ENCODE measurements at regions not wholly inside any gene's neighbourhood (a gene's known extent, or its start where the extent isn't known, plus 50 kb on each side); places are given as distances from the start of the nearest gene placed in this dataset.
"Not testable (repeated sequence)": the region's sequence is repeated elsewhere in the genome, so short reads cannot be mapped to it uniquely, and the experiment has no call there.

DNA sequence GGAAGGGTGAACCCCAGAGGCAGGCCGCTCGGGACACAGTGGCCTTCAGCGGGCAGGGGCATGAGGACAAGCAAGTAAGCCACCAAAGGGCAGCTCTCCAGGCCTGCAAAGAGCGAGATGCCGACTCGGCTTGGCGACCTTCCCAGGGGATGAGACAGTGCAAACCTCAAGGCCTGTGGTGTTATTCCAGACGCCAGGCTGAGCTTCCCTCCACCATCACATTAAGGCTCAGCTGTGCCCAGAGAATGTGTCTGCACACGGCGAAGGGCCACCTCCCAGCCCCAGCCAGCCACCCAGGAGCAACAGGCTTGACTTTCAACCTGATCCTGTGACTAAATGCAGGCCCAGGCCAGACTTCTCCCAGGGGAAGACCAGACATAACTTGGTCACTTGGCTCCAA is 251.4 kb downstream of the SOX9 start:
- no peak for DNase-seq

DNA sequence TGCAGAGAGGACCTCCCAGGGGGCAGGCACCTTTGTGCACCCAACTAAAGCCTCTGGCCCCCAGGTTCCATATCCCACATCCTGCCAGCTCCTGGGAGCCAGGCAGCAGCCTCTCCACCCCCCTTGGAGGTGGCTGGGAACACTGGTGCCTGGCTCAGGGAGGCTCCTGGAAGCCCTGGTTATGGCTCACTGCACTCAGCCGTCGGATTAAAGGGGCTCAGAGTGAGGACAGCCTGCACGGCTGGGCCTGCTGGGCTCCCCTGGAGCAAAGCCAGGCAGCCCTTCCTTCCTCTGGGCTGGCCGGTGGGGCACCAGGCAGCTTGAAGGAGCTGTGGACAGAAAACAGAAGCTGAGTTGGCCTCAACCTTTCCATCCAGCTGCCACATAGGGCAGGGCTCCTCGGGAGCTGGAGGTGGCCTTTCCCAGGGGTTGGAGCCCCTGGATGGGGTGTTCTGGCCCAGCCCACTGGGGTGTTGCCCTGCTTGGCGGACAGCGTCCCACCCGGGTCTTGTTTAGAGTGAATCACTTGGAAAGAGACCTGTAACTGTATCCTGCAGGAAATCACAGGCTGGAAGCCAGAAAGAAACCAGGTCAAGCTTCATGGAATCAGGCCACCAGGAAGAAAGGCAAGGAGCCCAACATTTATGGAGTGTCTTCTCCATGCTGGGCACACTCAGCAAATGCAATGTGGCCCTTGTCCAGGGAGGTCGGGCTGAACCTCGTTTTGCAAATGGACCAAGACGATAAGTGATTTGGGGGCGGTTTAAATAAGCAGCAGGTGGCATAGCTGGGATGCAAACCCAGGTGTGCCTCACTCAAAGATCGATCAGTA is 253.3 kb downstream of the SOX9 start:
- no peak for DNase-seq

DNA sequence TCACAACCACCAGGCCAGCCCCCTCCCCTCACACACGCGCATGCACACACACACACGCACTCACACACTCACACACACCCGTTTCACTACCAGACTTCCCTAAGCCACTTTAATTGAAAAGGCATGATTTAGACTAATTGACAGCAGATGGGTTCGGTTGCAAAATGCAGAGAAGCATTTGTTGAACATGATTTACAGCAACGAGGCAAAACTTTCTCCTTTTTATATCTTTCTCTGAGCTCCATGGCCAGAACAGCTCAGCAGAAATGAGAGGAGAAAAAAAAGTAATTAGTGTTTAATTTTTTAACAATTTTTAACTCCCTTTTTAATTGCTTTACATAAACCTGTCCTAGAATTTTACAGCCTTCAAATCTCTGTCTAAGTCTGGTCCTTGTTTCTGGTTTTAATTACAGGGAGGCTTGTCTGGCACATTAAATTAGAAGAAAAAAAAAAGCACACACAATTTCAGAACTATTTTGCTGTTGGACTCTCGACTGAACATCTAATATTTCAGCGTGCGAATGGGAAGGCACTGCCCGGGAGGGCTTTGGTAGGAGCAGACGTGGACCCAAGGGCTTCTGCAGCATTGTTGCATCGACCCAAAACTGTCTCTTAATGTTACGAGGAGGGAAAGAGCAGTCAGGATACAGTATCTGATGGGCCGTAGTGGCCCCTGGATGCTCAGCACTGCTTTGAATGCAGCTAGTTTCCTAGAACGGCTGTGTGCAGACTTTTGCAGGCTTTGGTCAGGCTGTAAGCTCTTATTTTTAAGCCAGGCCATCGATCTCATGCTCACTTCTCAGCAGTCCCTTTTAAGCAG is 255.9 kb downstream of the SOX9 start:
- no peak for DNase-seq

DNA sequence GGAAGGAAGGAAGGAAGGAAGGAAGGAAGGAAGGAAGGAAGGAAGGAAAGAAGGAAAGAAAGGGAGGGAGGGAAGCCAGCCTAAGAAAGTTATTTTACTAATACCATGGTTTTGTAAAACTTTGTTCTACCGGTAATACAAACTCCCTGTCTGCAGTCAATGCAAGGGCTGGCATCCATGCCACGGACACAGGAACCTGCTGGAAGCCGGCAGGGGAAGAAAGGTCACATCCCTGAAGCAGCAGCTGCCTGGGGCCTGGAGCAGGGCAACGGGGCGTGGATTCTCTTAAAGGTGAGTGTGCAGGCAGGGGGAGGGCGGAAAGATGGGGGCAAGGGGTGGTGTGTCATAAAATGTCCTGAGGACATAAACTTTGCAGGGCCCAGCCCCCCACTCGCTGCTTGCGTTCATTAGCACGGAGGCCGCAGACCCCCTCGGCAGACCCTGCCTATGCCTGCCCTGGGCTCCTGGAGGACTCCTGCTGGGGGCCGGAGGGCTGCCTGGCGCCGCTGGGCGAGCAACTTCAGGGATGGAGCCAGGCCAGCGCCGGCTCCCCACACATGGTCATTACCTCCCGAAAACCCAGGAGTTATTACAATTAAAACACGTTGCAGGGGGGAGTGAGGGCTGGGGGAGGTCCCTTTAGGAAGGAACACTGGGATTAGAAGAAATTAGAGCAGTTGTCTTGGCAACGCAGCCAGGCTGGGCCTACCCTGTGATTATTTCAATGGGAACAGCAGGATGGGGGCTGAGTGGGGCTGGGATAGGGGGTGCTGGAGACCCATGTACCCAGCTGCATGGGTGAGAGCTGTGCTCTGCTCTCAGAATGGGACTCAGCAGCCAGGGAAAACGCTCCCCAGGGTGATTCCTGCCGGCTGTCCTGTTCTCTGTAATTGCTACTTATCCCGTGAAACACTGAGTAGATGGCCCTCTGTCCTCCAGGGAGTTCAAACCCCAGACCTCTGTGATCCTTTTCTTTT is 257.9 kb downstream of the SOX9 start:
- DNase-seq: no peak

GRCh38 chr17:72379516-72379915 is 258.7 kb downstream of the SOX9 start:
- no peak for DNase-seq

DNA sequence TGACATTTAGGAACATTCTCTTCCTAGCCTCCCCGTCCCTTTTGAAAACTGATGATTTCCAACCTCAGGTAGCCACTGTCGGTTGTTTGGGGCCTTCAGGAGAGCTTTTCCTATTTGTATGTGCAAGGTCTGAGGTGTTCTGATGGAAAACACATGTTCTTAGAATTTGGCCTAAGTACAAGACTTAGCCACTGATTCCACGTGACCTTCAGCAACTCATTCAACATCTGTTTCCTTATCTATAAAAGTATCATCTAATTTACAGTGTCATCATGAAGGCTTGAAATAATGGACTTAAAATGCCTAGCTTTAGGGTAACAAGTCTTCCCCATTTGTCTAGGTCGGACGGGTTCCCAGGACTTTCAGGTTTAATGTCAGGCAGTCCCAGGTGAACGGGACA is 259.3 kb downstream of the SOX9 start:
- no peak for DNase-seq

GRCh38 chr17:72380737-72381136 is 259.9 kb downstream of the SOX9 start:
- DNase-seq: no peak

DNA sequence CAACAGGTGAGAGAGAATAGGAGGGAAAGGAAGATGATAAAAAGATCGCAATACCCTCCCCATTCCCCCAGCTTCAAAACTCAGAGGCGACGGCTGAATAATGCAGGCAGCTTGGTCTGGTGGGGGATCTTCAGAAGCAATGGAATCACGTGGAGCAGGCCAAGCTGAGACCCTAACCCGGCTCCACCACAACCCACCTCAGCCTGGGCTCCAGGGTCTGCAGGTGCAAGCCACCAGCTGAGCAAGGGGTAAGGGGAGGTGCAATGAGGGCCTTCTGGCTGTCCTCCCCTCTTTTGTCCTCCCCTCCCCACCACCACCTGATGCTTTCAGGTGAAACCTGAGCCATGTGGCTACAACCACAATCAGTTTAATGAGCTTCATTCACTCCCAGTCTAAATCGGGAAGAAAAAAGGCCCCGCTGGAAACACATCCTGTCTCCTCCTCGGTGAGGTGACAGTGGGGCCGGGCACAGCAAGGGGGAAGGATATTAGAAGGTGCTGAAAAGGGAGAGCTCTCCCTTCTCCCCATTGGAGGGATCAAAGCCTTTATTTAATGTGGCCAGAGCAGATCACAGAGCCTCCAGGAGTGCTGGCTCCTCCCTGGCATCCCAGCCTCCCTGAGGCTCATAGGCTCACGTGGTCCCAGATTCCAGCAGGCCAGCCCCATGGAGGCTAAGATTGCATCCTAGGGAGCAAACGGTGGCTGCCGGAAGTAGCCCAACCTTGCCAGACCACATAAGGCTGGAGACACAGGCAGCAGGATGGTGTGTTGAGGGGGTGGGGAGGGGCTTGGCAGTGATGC is 261.0 kb downstream of the SOX9 start:
- DNase-seq: no peak

DNA sequence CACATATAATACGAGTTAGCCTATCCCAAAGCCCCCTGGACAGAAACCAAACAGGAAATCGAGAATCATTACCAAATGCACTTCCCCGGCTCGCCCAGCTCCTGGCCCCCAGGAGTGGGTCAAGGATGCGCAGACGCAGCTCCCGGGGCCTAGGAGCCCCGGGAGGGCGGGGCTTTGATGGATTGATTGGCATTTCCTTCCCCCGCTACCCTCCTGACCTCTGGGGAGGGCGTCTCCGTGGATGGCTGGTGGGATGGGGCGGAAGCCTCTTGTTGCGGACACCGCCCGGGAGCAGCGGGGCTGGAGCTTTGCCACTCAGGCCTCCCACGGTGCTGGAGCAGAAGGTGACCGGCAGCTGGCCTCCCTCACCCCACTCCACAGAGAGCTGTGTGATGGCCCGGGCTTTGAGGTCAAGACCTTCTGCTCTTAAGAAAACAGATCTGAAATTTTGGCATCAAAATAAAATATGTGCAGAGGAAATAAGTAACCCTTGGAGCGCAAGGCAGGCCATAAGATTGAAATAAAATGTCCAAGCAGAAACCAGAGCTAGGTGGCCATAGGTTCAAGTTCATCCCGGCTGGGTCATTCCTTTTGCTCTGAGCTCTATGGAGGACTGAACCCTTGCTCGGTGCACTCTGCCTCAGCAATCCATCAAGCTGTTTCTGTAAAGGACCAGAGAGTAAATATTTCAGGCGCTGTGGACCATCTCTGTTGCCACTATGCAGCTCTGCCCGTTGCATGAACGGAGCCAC is 262.3 kb downstream of the SOX9 start:
- DNase-seq: no peak

DNA sequence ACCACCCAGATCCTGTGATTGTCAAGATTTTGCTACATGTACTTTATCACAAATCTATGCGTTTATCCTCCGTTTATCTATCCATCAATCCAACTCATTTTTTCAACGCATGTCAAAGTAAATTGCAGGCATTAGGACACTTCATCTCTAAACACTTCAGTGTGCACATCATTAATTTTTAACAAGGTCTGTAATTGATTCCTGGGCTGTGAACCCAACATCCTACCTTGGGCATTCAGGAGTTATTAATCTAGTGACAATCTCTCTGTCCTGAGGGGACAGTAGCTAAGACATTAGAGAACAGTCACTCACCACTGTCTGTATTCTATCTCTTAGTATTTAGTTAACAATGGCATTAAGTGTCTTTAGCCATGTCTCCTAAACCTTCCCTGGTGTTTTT is 264.7 kb downstream of the SOX9 start:
- no peak for DNase-seq

DNA sequence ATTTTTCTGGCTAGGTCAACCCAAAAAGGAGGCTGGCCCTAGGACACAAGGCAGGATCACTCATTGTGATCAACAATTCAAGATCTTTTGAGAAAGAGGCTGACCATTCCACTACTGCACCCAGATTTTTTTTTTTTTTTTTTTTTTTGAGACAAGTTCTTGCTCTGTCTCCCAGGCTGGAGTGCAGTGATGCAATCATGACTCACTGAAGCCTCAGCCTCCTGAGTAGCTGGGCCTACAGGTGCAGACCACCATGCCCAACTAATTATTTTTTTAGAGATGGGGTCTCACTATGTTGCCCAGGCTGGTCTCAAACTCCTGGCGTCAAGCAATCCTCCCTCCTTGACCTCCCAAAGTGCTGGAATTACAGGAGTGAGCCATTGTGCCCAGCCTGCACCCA is 265.4 kb downstream of the SOX9 start:
- not testable (repeated sequence) for DNase-seq

DNA sequence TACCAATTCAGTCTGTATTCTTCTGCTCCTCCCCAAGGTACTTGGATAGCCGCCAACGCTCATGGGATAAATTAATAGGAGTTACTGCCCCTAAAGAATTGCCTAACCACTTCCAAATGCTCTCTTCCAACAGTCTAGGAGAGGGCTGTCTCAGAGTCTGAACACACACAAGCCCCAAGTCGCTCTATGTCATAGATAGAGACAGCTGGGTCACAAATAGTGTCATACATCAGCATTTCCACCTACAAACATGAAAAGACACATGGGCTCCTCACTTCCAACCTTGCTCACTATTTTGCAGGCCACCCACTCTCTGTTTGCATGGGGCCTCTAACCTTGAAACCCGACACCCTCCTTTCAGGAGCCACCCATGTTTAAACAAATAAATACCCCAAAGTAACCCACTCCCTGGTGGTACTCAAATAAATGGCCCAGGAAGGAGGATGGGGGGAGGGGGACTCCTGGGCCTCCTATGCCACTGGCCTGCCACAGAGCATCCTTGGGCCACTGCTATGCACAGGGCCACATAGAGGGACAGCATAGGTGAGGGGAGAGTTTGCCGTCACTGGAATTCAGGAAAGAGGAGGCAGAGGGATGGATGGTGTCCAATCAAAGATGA is 265.9 kb downstream of the SOX9 start:
- DNase-seq: no peak

GRCh38 chr17:72387487-72387886 is 266.7 kb downstream of the SOX9 start:
- DNase-seq: no peak

DNA sequence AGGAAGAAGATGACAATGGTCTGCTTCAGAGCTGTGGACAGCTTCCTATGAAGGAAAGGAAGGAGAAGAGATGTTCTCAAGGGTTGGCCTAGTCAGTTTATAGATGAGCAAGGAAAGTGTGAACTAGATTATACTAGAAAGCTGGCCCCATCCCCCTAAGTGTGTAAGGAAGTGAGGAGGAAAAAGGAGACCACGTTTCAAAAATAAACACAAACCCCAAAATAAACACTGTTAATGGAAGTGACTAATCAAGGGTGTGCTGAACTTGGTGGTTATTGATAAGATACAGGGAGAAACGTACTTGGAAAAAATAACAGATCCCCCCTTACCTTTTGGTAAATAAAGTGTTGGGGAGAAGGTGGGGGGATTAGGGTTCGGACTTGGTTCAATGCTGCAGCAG is 267.1 kb downstream of the SOX9 start:
- DNase-seq: no peak

GRCh38 chr17:72388765-72389473 is 268.1 kb downstream of the SOX9 start:
- DNase-seq: no peak

DNA sequence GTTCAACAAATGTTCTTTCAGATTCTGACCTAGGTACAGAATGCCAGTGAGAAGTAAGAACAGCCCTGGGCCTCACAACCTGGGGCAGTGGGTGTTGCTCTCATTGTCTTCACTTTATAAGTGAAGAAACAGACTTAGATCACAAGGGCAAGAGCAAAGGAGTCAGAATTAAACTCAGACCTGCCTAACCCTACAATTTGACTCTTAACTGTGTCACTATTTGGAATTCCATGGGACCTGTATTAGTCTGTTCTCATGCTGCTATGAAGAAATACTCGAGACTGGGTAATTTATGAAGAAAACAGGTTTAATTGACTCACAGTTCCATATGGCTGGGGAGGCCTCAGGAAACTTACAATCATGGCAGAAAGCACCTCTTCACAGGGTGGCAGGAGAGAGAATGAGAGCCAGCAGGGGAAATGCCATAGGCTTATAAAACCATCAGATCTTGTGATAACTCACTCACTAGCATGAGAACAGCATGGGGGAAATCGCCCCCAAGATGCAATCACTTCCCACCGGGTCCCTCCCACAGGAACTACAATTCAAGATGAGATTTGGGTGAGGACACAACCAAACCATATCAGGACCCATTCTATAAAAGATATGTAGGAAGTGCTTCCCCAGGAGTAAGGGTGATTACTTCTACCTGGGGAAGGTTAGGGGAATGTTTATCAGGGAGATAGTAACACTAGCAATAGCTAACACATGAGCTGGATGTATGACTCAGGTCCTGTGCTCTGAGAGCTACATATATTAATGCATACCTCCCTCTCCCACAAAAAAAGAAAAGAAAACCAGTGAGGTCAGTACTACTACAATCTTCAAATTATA is 270.1 kb downstream of the SOX9 start:
- no peak for DNase-seq

- no peak for DNase-seq
Measured at GRCh38 chr17:72392056-72393010, 271.5 kb downstream of the SOX9 start.

DNA sequence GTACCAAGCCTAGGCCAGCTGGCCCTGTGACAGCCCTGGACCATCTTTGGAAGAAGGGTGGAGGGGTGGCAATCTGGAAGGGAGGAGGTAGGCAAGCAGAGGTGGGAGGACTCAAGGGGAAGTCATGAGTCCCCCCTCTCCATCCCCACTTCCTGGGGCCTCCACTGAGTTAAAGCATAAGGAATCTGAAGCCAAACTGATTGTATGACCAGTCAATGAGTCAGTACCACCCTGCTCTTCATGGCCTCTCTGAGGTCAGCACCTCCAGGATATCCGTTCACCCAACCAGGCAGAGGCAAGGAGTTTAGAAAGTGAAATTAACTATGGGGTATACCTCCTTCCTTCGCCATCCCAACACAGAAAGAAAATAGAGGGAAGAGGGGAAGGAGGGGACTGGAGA is 272.7 kb downstream of the SOX9 start:
- no peak for DNase-seq

All from stimulated activated CD4-positive, alpha-beta T cell treated with anti-CD3 and anti-CD28 coated beads, Interleukin-2, amount 100 ng/mL, for 24 hours (primary cell).